ENCODE measurements at regions not wholly inside any gene's neighbourhood (a gene's known extent, or its start where the extent isn't known, plus 50 kb on each side); places are given as distances from the start of the nearest gene placed in this dataset.
"Not testable (repeated sequence)": the region's sequence is repeated elsewhere in the genome, so short reads cannot be mapped to it uniquely, and the experiment has no call there.

- POLR2A ChIA-PET (ENCODE audit: unreplicated experiment); H3K4me3 ChIP-seq; H3K9me2 ChIP-seq (ENCODE audit: insufficient read depth); BruUV-seq (replicated peaks); H2AFZ ChIP-seq; H4K20me1 ChIP-seq (ENCODE audit: insufficient read depth); H3K27me3 ChIP-seq (ENCODE audit: insufficient read depth, low read depth); H3F3A ChIP-seq (ENCODE audit: insufficient read depth, low read depth); H3K4me1 ChIP-seq (replicated peaks; ENCODE audit: insufficient read depth); intact Hi-C loops (cut with micrococcal nuclease; ENCODE audit: unreplicated experiment); H3K27ac ChIP-seq; H3K36me3 ChIP-seq (ENCODE audit: low read depth); H3K4me2 ChIP-seq; CTCF ChIA-PET; H3K9me3 ChIP-seq (ENCODE audit: insufficient read depth, low read depth); H3K79me2 ChIP-seq (ENCODE audit: low read depth); DNase-seq: not testable (repeated sequence)
Observed at GRCh38 chr7:63555226-63555994, 443.2 kb upstream of the ZNF722 start.

GRCh38 chr7:63556223-63556622 lies 442.4 kb upstream of the ZNF722 start:
- DNase-seq; H3K27me3 ChIP-seq (ENCODE audit: insufficient read depth, low read depth); H4K20me1 ChIP-seq (ENCODE audit: insufficient read depth); CTCF ChIA-PET; H3K9me3 ChIP-seq (ENCODE audit: insufficient read depth, low read depth); H3K4me3 ChIP-seq; intact Hi-C loops (cut with micrococcal nuclease; ENCODE audit: unreplicated experiment); H3K4me1 ChIP-seq (replicated peaks; ENCODE audit: insufficient read depth); H3F3A ChIP-seq (ENCODE audit: insufficient read depth, low read depth); H3K9me2 ChIP-seq (ENCODE audit: insufficient read depth); H2AFZ ChIP-seq; H3K79me2 ChIP-seq (ENCODE audit: low read depth); H3K36me3 ChIP-seq (ENCODE audit: low read depth); H3K27ac ChIP-seq; BruUV-seq (replicated peaks); POLR2A ChIA-PET (ENCODE audit: unreplicated experiment); H3K4me2 ChIP-seq: not testable (repeated sequence)

- DNase-seq; H3K79me2 ChIP-seq (ENCODE audit: low read depth); H3F3A ChIP-seq (ENCODE audit: insufficient read depth, low read depth); H3K27ac ChIP-seq; intact Hi-C loops (cut with micrococcal nuclease; ENCODE audit: unreplicated experiment); H3K4me3 ChIP-seq; H3K9me2 ChIP-seq (ENCODE audit: insufficient read depth); BruUV-seq (replicated peaks); H2AFZ ChIP-seq; H3K27me3 ChIP-seq (ENCODE audit: insufficient read depth, low read depth); H3K36me3 ChIP-seq (ENCODE audit: low read depth); H4K20me1 ChIP-seq (ENCODE audit: insufficient read depth); H3K4me1 ChIP-seq (replicated peaks; ENCODE audit: insufficient read depth); H3K9me3 ChIP-seq (ENCODE audit: insufficient read depth, low read depth); H3K4me2 ChIP-seq; POLR2A ChIA-PET (ENCODE audit: unreplicated experiment); CTCF ChIA-PET: not testable (repeated sequence)
Observed at GRCh38 chr7:63559016-63559415, 439.6 kb upstream of the ZNF722 start.

- POLR2A ChIA-PET (ENCODE audit: unreplicated experiment); intact Hi-C loops (cut with micrococcal nuclease; ENCODE audit: unreplicated experiment); H3F3A ChIP-seq (ENCODE audit: insufficient read depth, low read depth); H3K9me2 ChIP-seq (ENCODE audit: insufficient read depth); H3K4me3 ChIP-seq; H3K27ac ChIP-seq; H2AFZ ChIP-seq; H3K4me1 ChIP-seq (replicated peaks; ENCODE audit: insufficient read depth); BruUV-seq (replicated peaks); H3K4me2 ChIP-seq; H3K36me3 ChIP-seq (ENCODE audit: low read depth); H3K27me3 ChIP-seq (ENCODE audit: insufficient read depth, low read depth); H3K9me3 ChIP-seq (ENCODE audit: insufficient read depth, low read depth); DNase-seq; H4K20me1 ChIP-seq (ENCODE audit: insufficient read depth); CTCF ChIA-PET; H3K79me2 ChIP-seq (ENCODE audit: low read depth): not testable (repeated sequence)
Observed at GRCh38 chr7:63559826-63560465, 438.7 kb upstream of the ZNF722 start.

- CTCF ChIA-PET, result not testable (repeated sequence)
Observed at GRCh38 chr7:63561911-63562310, 436.7 kb upstream of the ZNF722 start.

GRCh38 chr7:63562364-63563060 lies 436.1 kb upstream of the ZNF722 start:
- H3K9me3 ChIP-seq (ENCODE audit: insufficient read depth, low read depth); H3K4me3 ChIP-seq; H3K9me2 ChIP-seq (ENCODE audit: insufficient read depth); DNase-seq; CTCF ChIA-PET; intact Hi-C loops (cut with micrococcal nuclease; ENCODE audit: unreplicated experiment); H3K4me1 ChIP-seq (replicated peaks; ENCODE audit: insufficient read depth); POLR2A ChIA-PET (ENCODE audit: unreplicated experiment); H3K27me3 ChIP-seq (ENCODE audit: insufficient read depth, low read depth); H3K27ac ChIP-seq; H3K79me2 ChIP-seq (ENCODE audit: low read depth); BruUV-seq (replicated peaks); H2AFZ ChIP-seq; H3K36me3 ChIP-seq (ENCODE audit: low read depth); H3K4me2 ChIP-seq; H4K20me1 ChIP-seq (ENCODE audit: insufficient read depth); H3F3A ChIP-seq (ENCODE audit: insufficient read depth, low read depth): not testable (repeated sequence)

More at GRCh38 chr7:63561911-63562310, 436.7 kb upstream of the ZNF722 start:
- POLR2A ChIA-PET (ENCODE audit: unreplicated experiment); H3K9me3 ChIP-seq (ENCODE audit: insufficient read depth, low read depth); H3K4me1 ChIP-seq (replicated peaks; ENCODE audit: insufficient read depth); H3K36me3 ChIP-seq (ENCODE audit: low read depth); intact Hi-C loops (cut with micrococcal nuclease; ENCODE audit: unreplicated experiment); H3K9me2 ChIP-seq (ENCODE audit: insufficient read depth); H3K4me2 ChIP-seq; H3K4me3 ChIP-seq; H2AFZ ChIP-seq; DNase-seq; H3K27ac ChIP-seq; H4K20me1 ChIP-seq (ENCODE audit: insufficient read depth); H3K79me2 ChIP-seq (ENCODE audit: low read depth); H3K27me3 ChIP-seq (ENCODE audit: insufficient read depth, low read depth); H3F3A ChIP-seq (ENCODE audit: insufficient read depth, low read depth); BruUV-seq (replicated peaks): not testable (repeated sequence)

- intact Hi-C loops (cut with micrococcal nuclease; ENCODE audit: unreplicated experiment); H4K20me1 ChIP-seq (ENCODE audit: insufficient read depth); POLR2A ChIA-PET (ENCODE audit: unreplicated experiment): not testable (repeated sequence)
Observed at GRCh38 chr7:63563151-63563940, 435.3 kb upstream of the ZNF722 start.

More at GRCh38 chr7:63563151-63563940, 435.3 kb upstream of the ZNF722 start:
- H3K27me3 ChIP-seq (ENCODE audit: insufficient read depth, low read depth); H3K36me3 ChIP-seq (ENCODE audit: low read depth); DNase-seq; H3K4me3 ChIP-seq; CTCF ChIA-PET; BruUV-seq (replicated peaks); H2AFZ ChIP-seq; H3K27ac ChIP-seq; H3K9me2 ChIP-seq (ENCODE audit: insufficient read depth); H3K4me1 ChIP-seq (replicated peaks; ENCODE audit: insufficient read depth); H3K79me2 ChIP-seq (ENCODE audit: low read depth); H3K9me3 ChIP-seq (ENCODE audit: insufficient read depth, low read depth); H3F3A ChIP-seq (ENCODE audit: insufficient read depth, low read depth); H3K4me2 ChIP-seq: not testable (repeated sequence)
